SJSA1 (cell line): ENCODE measurements at regions not wholly inside any gene's neighbourhood (a gene's known extent, or its start where the extent isn't known, plus 50 kb on each side); places are given as distances from the start of the nearest gene placed in this dataset.
"Not testable (repeated sequence)": the region's sequence is repeated elsewhere in the genome, so short reads cannot be mapped to it uniquely, and the experiment has no call there.

Experiments used
- DNase-seq, 2 experiments: peaks; one replicate each; pipeline ENCODE4 v3.0.0-alpha.2; 2015 to 2020; ENCODE audit warnings: low spot score in 2 of 2, low read depth in 1 of 2
- H3K27ac ChIP-seq: fragments of 250-450 bp; sonication (Bioruptor Pico); 2 replicates; pipeline ENCODE4 v1.5.1; 2020; ENCODE audit warnings: mild to moderate bottlenecking, moderate library complexity
- H3K27me3 ChIP-seq: fragments of 250-450 bp; sonication (Bioruptor Pico); replicated peaks from 2 replicates; pipeline ENCODE4 v1.5.1; 2020; ENCODE audit warnings: mild to moderate bottlenecking, moderate library complexity
- H3K36me3 ChIP-seq: fragments of 250-450 bp; sonication (Bioruptor Pico); 2 replicates; pipeline ENCODE4 v1.5.1; 2020; ENCODE audit warnings: mild to moderate bottlenecking
- H3K4me1 ChIP-seq: fragments of 250-450 bp; sonication (Bioruptor Pico); replicated peaks from 2 replicates; pipeline ENCODE4 v1.6.1; 2021; ENCODE audit warnings: mild to moderate bottlenecking
- H3K4me3 ChIP-seq: fragments of 250-450 bp; sonication (Bioruptor Pico); 2 replicates; pipeline ENCODE4 v1.5.1; 2020; ENCODE audit warnings: mild to moderate bottlenecking
- H3K9me3 ChIP-seq: fragments of 250-450 bp; sonication (Bioruptor Pico); replicated peaks from 2 replicates; pipeline ENCODE4 v1.5.1; 2020; ENCODE audit warnings: mild to moderate bottlenecking

DNA sequence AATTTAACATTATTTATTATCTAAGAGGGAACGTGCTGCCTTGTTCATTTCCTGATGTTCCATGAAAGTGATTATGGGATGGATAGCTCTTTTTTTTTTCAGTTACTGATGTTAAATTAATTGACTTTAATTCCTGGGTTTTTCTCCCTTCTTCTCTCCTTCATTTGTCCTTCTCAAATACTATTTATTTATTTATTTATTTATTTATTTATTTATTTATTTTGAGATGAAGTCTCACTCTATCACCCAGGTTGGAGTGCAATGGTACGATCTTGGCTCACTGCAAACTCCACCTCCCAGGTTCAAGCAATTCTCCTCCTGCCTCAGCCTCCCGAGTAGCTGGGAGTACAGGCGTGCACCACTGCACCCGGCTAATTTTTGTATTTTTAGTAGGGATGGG is 127.4 kb upstream of the KIF5B start:
- DNase-seq, H3K4me3 ChIP-seq, H3K36me3 ChIP-seq: not testable (repeated sequence)

DNA sequence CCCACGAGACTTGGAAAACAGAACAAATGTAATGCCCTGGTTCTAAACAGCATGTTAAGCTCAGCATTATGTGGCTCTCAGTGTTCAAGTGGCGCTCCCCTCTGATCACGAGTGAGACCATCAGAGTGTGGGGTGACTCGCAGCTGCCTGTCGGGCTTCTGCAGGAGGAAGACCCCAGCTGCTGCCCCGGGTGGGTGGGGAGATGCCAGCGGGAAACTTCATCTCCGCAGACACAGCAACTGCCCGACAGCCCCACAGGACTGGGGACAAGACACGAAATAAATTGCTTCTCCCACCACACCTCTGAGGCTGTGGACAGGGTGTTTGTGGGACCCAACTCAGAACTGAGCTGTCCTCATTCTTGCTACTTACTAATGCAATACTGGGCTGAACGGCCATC is 126.3 kb upstream of the KIF5B start:
- no peak overlapping the region for H3K4me3 ChIP-seq

More for the DNA sequence above, 127.4 kb upstream of the KIF5B start:
- H3K27ac ChIP-seq, H3K4me1 ChIP-seq, H3K9me3 ChIP-seq, H3K27me3 ChIP-seq: not testable (repeated sequence)

GRCh38 chr10:32180390-32181280 is 124.4 kb upstream of the KIF5B start:
- Histone ChIP-seq H3K27ac (no peak overlapping the region), H3K36me3 (no peaks in the 10 kb centered on the region), H3K9me3 (no peaks in the 10 kb centered on the region), H3K4me3 (no peak overlapping the region), H3K27me3 (no peaks in the 10 kb centered on the region), H3K4me1 (no peaks in the 10 kb centered on the region)
- no peak for DNase-seq

More for the DNA sequence above, 126.3 kb upstream of the KIF5B start:
- no peak for DNase-seq
- no peaks in the 10 kb centered on the region for H3K9me3 ChIP-seq
- H3K36me3 ChIP-seq = no peaks in the 10 kb centered on the region
- no peak overlapping the region for H3K27ac ChIP-seq
- H3K4me1 ChIP-seq = no peaks in the 10 kb centered on the region
- H3K27me3 ChIP-seq = no peaks in the 10 kb centered on the region

DNA sequence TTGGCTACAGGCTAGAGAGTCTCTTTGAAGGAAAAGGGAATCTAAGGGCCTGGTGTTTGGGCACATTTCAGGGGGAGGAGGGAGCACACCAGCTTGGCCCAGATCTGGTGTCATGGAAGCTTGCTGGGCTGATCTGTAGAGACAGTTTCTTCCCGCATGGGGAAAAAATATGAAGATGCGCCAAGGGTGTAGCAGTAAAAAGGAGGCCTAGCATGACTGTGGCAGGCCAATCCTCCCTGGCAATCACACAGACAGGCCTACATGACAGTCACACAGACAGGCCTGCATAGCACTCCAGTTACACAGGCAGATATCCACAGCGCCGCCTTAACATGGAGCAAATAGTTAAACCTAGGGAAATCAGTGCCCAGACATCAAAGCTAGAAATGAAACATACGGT is 123.6 kb upstream of the KIF5B start:
- Histone ChIP-seq H3K27me3 (no peaks in the 10 kb centered on the region), H3K4me3 (no peak overlapping the region), H3K36me3 (no peaks in the 10 kb centered on the region), H3K9me3 (no peaks in the 10 kb centered on the region), H3K4me1 (no peaks in the 10 kb centered on the region), H3K27ac (no peak overlapping the region)
- DNase-seq = no peak

GRCh38 chr10:32177594-32177993 is 121.4 kb upstream of the KIF5B start:
- not testable (repeated sequence) for H3K27ac ChIP-seq, H3K9me3 ChIP-seq, H3K4me3 ChIP-seq, H3K27me3 ChIP-seq, DNase-seq, H3K36me3 ChIP-seq, H3K4me1 ChIP-seq

GRCh38 chr10:32175629-32176028 is 119.4 kb upstream of the KIF5B start:
- Histone ChIP-seq H3K9me3 (no peaks in the 10 kb centered on the region), H3K27ac (no peak overlapping the region), H3K4me1 (no peaks in the 10 kb centered on the region), H3K36me3 (no peaks in the 10 kb centered on the region), H3K27me3 (no peaks in the 10 kb centered on the region), H3K4me3 (no peak overlapping the region)
- no peak for DNase-seq

DNA sequence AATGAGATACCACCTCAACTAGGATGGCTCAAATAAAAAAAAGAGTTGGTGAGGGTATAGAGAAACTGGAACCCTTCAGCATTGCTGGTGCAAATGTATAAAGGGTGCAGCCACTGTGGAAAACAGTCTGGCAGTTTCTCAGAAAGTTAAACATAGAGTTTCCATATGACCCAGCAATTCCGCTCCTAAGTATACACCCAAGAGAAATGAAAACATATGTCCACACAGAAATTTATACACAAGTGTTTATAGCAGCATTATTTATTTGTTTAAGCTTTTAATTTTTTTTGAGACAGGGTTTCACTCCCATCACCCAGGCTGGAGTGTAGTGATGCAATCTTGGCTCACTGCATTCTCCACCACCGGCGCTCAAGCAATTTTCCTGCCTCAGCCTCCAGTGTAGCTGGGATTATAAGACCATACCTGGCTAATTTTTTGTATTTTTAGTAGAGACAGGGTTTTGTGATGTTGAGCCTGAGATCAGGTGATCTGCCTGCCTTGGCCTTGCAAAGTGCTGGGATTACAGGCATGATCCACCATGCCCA is 118.2 kb upstream of the KIF5B start:
- H3K4me3 ChIP-seq = no peak overlapping the region
- no peak for DNase-seq
- no peaks in the 10 kb centered on the region for H3K9me3 ChIP-seq
- H3K36me3 ChIP-seq = no peaks in the 10 kb centered on the region
- no peak overlapping the region for H3K27ac ChIP-seq
- H3K4me1 ChIP-seq = no peaks in the 10 kb centered on the region
- no peaks in the 10 kb centered on the region for H3K27me3 ChIP-seq

- no peaks in the 10 kb centered on the region for H3K9me3 ChIP-seq
- no peaks in the 10 kb centered on the region for H3K4me1 ChIP-seq
- DNase-seq = no peak
- no peaks in the 10 kb centered on the region for H3K27me3 ChIP-seq
- H3K4me3 ChIP-seq = no peak overlapping the region
- H3K27ac ChIP-seq = no peak overlapping the region
- H3K36me3 ChIP-seq = no peaks in the 10 kb centered on the region
These were observed 115.0 kb upstream of the KIF5B start for GRCh38 chr10:32171204-32171603.

- H3K4me3 ChIP-seq = no peak overlapping the region
- H3K9me3 ChIP-seq = no peaks in the 10 kb centered on the region
- H3K36me3 ChIP-seq = no peaks in the 10 kb centered on the region
- DNase-seq = no peak
- H3K4me1 ChIP-seq = no peaks in the 10 kb centered on the region
- H3K27ac ChIP-seq = no peak overlapping the region
- no peaks in the 10 kb centered on the region for H3K27me3 ChIP-seq
These were observed 113.3 kb upstream of the KIF5B start for GRCh38 chr10:32169556-32169955.

GRCh38 chr10:32167450-32167849 is 111.2 kb upstream of the KIF5B start:
- Histone ChIP-seq H3K36me3 (no peaks in the 10 kb centered on the region), H3K4me1 (no peaks in the 10 kb centered on the region), H3K4me3 (no peak overlapping the region), H3K27me3 (no peaks in the 10 kb centered on the region), H3K9me3 (no peaks in the 10 kb centered on the region), H3K27ac (no peak overlapping the region)
- DNase-seq = no peak

- no peaks in the 10 kb centered on the region for H3K9me3 ChIP-seq
- H3K27me3 ChIP-seq = no peaks in the 10 kb centered on the region
- no peak for DNase-seq
- H3K4me3 ChIP-seq = no peak overlapping the region
- H3K36me3 ChIP-seq = no peaks in the 10 kb centered on the region
- no peak overlapping the region for H3K27ac ChIP-seq
- H3K4me1 ChIP-seq = no peaks in the 10 kb centered on the region
These were observed 110.1 kb upstream of the KIF5B start for GRCh38 chr10:32166365-32166764.

DNA sequence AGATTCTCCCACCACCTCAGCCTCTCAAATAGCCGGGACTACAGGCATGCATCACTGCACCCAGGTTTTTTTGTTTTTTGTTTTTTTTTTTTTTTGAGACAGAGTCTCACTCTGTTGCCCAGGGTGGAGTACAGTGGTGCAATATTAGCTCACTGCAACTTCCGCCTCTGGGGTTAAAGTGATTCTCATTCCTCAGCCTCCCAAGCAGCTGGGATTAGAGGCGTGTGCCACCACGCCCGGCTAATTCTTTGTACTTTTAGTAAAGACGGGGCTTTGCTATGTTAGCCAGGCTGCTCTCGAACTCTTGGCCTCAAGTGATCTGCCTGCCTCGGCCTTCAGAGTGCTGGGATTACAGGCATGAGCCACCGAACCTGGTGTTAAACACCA is 107.5 kb upstream of the KIF5B start:
- Histone ChIP-seq H3K36me3 (no peaks in the 10 kb centered on the region), H3K27me3 (no peaks in the 10 kb centered on the region), H3K9me3 (no peaks in the 10 kb centered on the region), H3K4me3 (no peak overlapping the region), H3K4me1 (no peaks in the 10 kb centered on the region), H3K27ac (no peak overlapping the region)
- no peak for DNase-seq

DNA sequence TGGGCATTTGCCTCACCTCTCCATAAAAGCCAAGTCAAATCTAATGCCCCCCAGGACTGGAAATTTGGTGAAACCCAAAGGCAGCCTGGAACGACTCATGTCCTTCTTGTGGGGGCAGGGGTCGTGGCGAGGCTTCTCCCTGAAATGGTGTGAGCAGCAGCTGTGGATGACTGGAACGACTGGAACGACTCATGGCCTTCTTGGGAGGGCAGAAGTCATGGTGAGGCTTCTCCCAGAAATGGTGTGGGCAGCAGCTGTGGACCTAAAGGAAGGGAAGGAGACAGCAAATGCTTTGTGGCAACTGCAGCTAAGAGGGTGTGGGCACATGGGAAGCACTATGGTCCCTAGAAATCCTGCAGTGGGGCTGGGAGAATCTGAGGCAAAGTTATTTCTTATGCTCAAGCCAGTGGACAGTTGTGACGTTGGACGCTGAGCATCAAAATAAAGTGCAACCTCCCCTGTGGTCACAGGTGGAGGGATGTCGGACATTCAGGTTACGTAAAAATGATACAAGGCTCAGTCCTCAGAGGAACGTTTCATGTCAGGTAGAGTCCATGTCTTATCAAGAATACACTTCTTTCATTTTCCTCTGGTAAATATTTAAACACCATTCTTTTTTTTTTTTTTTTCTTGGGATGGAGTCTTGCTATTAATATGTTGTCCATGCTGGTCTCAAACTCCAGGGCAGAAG is 107.0 kb upstream of the KIF5B start:
- Histone ChIP-seq H3K9me3 (no peaks in the 10 kb centered on the region), H3K27ac (no peak overlapping the region), H3K36me3 (no peaks in the 10 kb centered on the region), H3K4me1 (no peaks in the 10 kb centered on the region), H3K4me3 (no peak overlapping the region), H3K27me3 (no peaks in the 10 kb centered on the region)
- DNase-seq = no peak

DNA sequence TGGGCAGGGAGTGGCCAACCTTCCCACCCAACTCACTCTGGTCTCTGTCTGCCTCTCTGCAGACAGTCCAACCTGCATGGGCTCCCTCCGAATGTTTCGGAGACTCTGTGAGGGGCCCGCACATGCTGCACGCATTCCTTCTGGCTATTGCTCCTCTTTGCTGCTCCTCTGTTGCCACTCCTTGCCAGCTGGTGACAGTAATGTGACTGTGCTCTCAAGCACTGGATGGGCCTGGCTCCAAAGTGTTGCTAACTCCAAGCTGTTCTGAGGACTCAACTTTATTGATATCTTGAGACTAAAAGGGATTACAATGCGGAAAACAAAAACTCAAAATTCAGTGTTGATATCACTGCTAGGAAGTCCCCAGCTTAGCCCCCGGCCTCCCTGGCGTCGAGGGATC is 105.4 kb upstream of the KIF5B start:
- DNase-seq = no peak
- Histone ChIP-seq H3K27ac (no peak overlapping the region), H3K4me1 (no peaks in the 10 kb centered on the region), H3K4me3 (no peak overlapping the region), H3K27me3 (no peaks in the 10 kb centered on the region), H3K36me3 (no peaks in the 10 kb centered on the region), H3K9me3 (no peaks in the 10 kb centered on the region)
